Endothelial cell of umbilical vein (primary cell): ENCODE measurements at regions not wholly inside any gene's neighbourhood (a gene's known extent, or its start where the extent isn't known, plus 50 kb on each side); places are given as distances from the start of the nearest gene placed in this dataset.

Experiments
- BruUV-seq: library from RNA; stranded (reverse); fragments of 400-500 nt; replicated peaks from 2 replicates; lab custom pipeline; 2021; lab: Mats Ljungman, UMichigan
- CTCF ChIA-PET: fragments of 300-600, 350-600 bp; sonication (Branson Sonifier 250); formaldehyde crosslinking; loops from one replicate; lab custom pipeline; 2021; ENCODE audit warnings: antibody characterized with exemption, inconsistent platforms; lab: Charles Lee
- POLR2A ChIA-PET: fragments of 300-600, 350-600 bp; sonication (Branson Sonifier 250); formaldehyde crosslinking; loops from one replicate; lab custom pipeline; 2021; ENCODE audit warnings: antibody characterized with exemption, inconsistent platforms; lab: Charles Lee
- DNase-seq: peaks from one replicate; pipeline ENCODE4 v3.0.0-alpha.2; 2011; ENCODE audit warnings: low read depth, low spot score
- FAIRE-seq: peaks from 2 replicates; lab custom pipeline; 2011; peaks lifted over from hg19 to GRCh38; lab: Jason Lieb, UNC
- H2AFZ ChIP-seq: 2 replicates; pipeline ENCODE4 v1.6.0; 2012; ENCODE audit warnings: low read depth, low read length, control low read depth, inconsistent platforms
- H3K27ac ChIP-seq: 2 replicates; pipeline ENCODE4 v1.5.1; 2011; ENCODE audit warnings: low read depth, mild to moderate bottlenecking, control low read depth, low read length, moderate library complexity; ENCODE audit not compliant: insufficient read depth
- H3K27me3 ChIP-seq, 2 experiments: 2 replicates each; pipeline versions ENCODE4 v1.6.0 to v1.6.1; 2011; ENCODE audit warnings: low read length in 2 of 2, mixed read lengths in 1 of 2; ENCODE audit not compliant: control insufficient read depth in 2 of 2, insufficient read depth in 2 of 2
- H3K36me3 ChIP-seq, 2 experiments: 2 replicates in 1 of 2; 3 replicates in 1 of 2; pipeline ENCODE4 v1.5.1; 2011; ENCODE audit warnings: low read length in 2 of 2, mild to moderate bottlenecking in 1 of 2, moderate library complexity in 1 of 2; ENCODE audit not compliant: control insufficient read depth in 2 of 2, insufficient read depth in 2 of 2; ENCODE audit errors: extremely low read depth in 1 of 2
- H3K4me1 ChIP-seq: 3 replicates; pipeline ENCODE4 v1.5.1; 2011; ENCODE audit warnings: mild to moderate bottlenecking, low read length; ENCODE audit not compliant: control insufficient read depth, insufficient read depth; ENCODE audit errors: extremely low read depth
- H3K4me2 ChIP-seq: 2 replicates; pipeline ENCODE4 v1.6.1; 2011; ENCODE audit warnings: low read length, control low read depth, mixed read lengths; ENCODE audit not compliant: insufficient read depth
- H3K4me3 ChIP-seq, 3 experiments: fragments of 200-600 bp in 1 of 3; sonication (generic), shearing (Covaris generic) in 1 of 3; replicated peaks in 1 of 3; 2 replicates each; pipeline ENCODE4 v1.5.1; 2011 to 2016; ENCODE audit warnings: control low read depth in 3 of 3, low read length in 3 of 3, mild to moderate bottlenecking in 2 of 3, inconsistent platforms in 1 of 3, low read depth in 1 of 3, moderate library complexity in 1 of 3; ENCODE audit not compliant: insufficient read depth in 1 of 3
- H3K79me2 ChIP-seq: 2 replicates; pipeline ENCODE4 v1.6.0; 2012; ENCODE audit warnings: low read length, inconsistent platforms; ENCODE audit not compliant: control insufficient read depth, insufficient read depth
- H3K9ac ChIP-seq: replicated peaks from 2 replicates; pipeline ENCODE3; 2011; ENCODE audit warnings: low read length, control low read depth; ENCODE audit not compliant: insufficient read depth; ENCODE audit errors: extremely low read depth
- H3K9me1 ChIP-seq: replicated peaks from 3 replicates; pipeline ENCODE4 v1.6.0; 2011; ENCODE audit warnings: mild to moderate bottlenecking, low read length; ENCODE audit not compliant: control insufficient read depth, insufficient read depth; ENCODE audit errors: extremely low read depth
- H3K9me3 ChIP-seq: replicated peaks from 2 replicates; pipeline ENCODE4 v1.5.1; 2012; ENCODE audit warnings: low read length, inconsistent platforms; ENCODE audit not compliant: control insufficient read depth, insufficient read depth
- H4K20me1 ChIP-seq: replicated peaks from 2 replicates; pipeline ENCODE3; 2011; ENCODE audit warnings: mild to moderate bottlenecking, low read length; ENCODE audit not compliant: control insufficient read depth, insufficient read depth; ENCODE audit errors: extremely low read depth
- CTCF ChIP-seq, 2 donors: IDR thresholded peaks; 1 replicate in 1 of 2; 2 replicates in 1 of 2; pipeline ENCODE4 v1.5.1; 2011; ENCODE audit warnings: low read length in 2 of 2, mild to moderate bottlenecking in 2 of 2, moderate library complexity in 2 of 2, control low read depth in 1 of 2, inconsistent platforms in 1 of 2, low read depth in 1 of 2; ENCODE audit not compliant: insufficient read depth in 1 of 2; ENCODE audit errors: extremely low read depth in 1 of 2
- EZH2 ChIP-seq: IDR thresholded peaks from 2 replicates; pipeline ENCODE4 v1.6.1; 2012; ENCODE audit warnings: borderline replicate concordance, low read depth, mild to moderate bottlenecking, moderate library complexity, low read length, inconsistent platforms; ENCODE audit not compliant: severe bottlenecking
- FOS ChIP-seq: IDR thresholded peaks from 2 replicates; pipeline ENCODE4 v1.6.1; 2011; ENCODE audit warnings: mild to moderate bottlenecking, low read length, moderate library complexity, borderline replicate concordance; ENCODE audit not compliant: insufficient read depth
- GATA2 ChIP-seq: IDR thresholded peaks from 2 replicates; pipeline ENCODE4 v1.7.0; 2011; ENCODE audit warnings: low read depth, mild to moderate bottlenecking, moderate library complexity, mixed read lengths, low read length; ENCODE audit not compliant: insufficient read length, insufficient read depth
- JUN ChIP-seq: IDR thresholded peaks from 2 replicates; pipeline ENCODE4 v1.6.1; 2011; ENCODE audit warnings: borderline replicate concordance, low read depth; ENCODE audit not compliant: insufficient read length, insufficient read depth
- MAX ChIP-seq: IDR thresholded peaks from 2 replicates; pipeline ENCODE4 v1.6.1; 2011; ENCODE audit not compliant: insufficient read depth, insufficient read length
- MYC ChIP-seq: IDR thresholded peaks from one replicate; pipeline ENCODE4 v1.6.1; 2011; ENCODE audit warnings: mild to moderate bottlenecking, low read depth, low read length
- POLR2A ChIP-seq: IDR thresholded peaks from 2 replicates; pipeline ENCODE4 v1.6.1; 2012; ENCODE audit warnings: low read depth, mild to moderate bottlenecking, control low read depth, low read length
- POLR2AphosphoS5 ChIP-seq: IDR thresholded peaks from 2 replicates; pipeline ENCODE4 v1.6.1; 2012; ENCODE audit warnings: low read depth, mild to moderate bottlenecking, control low read depth, low read length, moderate library complexity; ENCODE audit not compliant: insufficient read depth
- dilution Hi-C: fragments of 300-500 bp; cut with MboI; formaldehyde crosslinking; loops from one replicate; pipeline ENCODE4 v1.15.0; 2019; ENCODE audit warnings: low sequenced_read_pairs; ENCODE audit not compliant: extremely low pct_ligation_motif_present
- intact Hi-C: fragments of 100-400 bp; cut with micrococcal nuclease; formaldehyde crosslinking; loops from one replicate; pipeline ENCODE4 v1.10.0; 2022

- no peak overlapping the region for H3K4me2 ChIP-seq
- TF ChIP-seq MYC (no peak), EZH2 (no peak), POLR2AphosphoS5 (peak; percentile 69), FOS (peak; percentile 65), JUN (peak; percentile 94), CTCF (IDR thresholded peaks at IDR 0.05; ENCODE audit: extremely low read depth in 1 of 2, insufficient read depth in 1 of 2, low read depth in 1 of 2, low read length in 2 of 2) (peak in 1 of 2 donors; percentile 14), GATA2 (peak; percentile 49), MAX (no peak), POLR2A (no peak)
- peak; percentile 99 for FAIRE-seq
Observed at GRCh38 chrX:13223868-13224567, 95.8 kb downstream of the ATXN3L start.

More at GRCh38 chrX:13223868-13224567, 95.8 kb downstream of the ATXN3L start:
- intact Hi-C loops, result loop anchor here (1.0 kb wide), 10 partner anchors 12 to 277 kb away; no protein-coding TSS in a partner anchor
- dilution Hi-C loops, result no loop called here
- no peaks in the 10 kb centered on the region for H3K9me1 ChIP-seq
- ChIA-PET CTCF (interaction anchor here (0.8 to 1.8 kb wide), 12 partner anchors 10 to 277 kb away, joined by 3 to 12 read pairs (median 4); no protein-coding TSS in a partner anchor), POLR2A (interaction anchor here (0.6 to 1.4 kb wide), 3 partner anchors 29 to 245 kb away, joined by 3 to 8 read pairs (median 6); no protein-coding TSS in a partner anchor)
- TSS peak; percentile 98 for BruUV-seq
- H3K9ac ChIP-seq, result peak overlapping the region; percentile 66
- peak overlapping the region; percentile 87 for H3K27ac ChIP-seq
- H3K27me3 ChIP-seq, result no peaks in the 10 kb centered on the region
- no peaks in the 10 kb centered on the region for H3K79me2 ChIP-seq
- H3K4me3 ChIP-seq, result no peak overlapping the region
- peaks cover 16% of the 10 kb centered on the region for H3K4me1 ChIP-seq
- no peaks in the 10 kb centered on the region for H3K36me3 ChIP-seq
- no peaks in the 10 kb centered on the region for H4K20me1 ChIP-seq
- H3K9me3 ChIP-seq, result no peaks in the 10 kb centered on the region
- H2AFZ ChIP-seq, result no peak overlapping the region
- DNase-seq, result peak; percentile 91
